Endodermal cell (in vitro differentiated cells): ENCODE measurements at regions not wholly inside any gene's neighbourhood (a gene's known extent, or its start where the extent isn't known, plus 50 kb on each side); places are given as distances from the start of the nearest gene placed in this dataset.

Experiments used
- DNase-seq: peaks from one replicate; pipeline ENCODE4 v3.0.0-alpha.2; 2017
- H3K27ac ChIP-seq: 2 replicates; pipeline ENCODE4 v1.5.1; 2013; ENCODE audit warnings: mild to moderate bottlenecking, low read depth, low read length, moderate library complexity
- H3K27me3 ChIP-seq: 2 replicates; pipeline ENCODE4 v1.6.1; 2013; ENCODE audit warnings: mild to moderate bottlenecking, low read length, moderate library complexity; ENCODE audit not compliant: insufficient read depth, control insufficient read depth, poor library complexity, severe bottlenecking
- H3K36me3 ChIP-seq: 2 replicates; pipeline ENCODE4 v1.7.0; 2013; ENCODE audit warnings: mild to moderate bottlenecking, low read length, moderate library complexity; ENCODE audit not compliant: control insufficient read depth, insufficient read depth
- H3K4me1 ChIP-seq: one replicate; pipeline ENCODE4 v1.7.0; 2013; ENCODE audit warnings: low read length; ENCODE audit not compliant: control insufficient read depth, insufficient read depth
- H3K4me3 ChIP-seq: 2 replicates; pipeline ENCODE4 v1.5.1; 2013; ENCODE audit warnings: mild to moderate bottlenecking, low read length, moderate library complexity
- H3K9ac ChIP-seq: 2 replicates; pipeline ENCODE4 v1.6.1; 2013; ENCODE audit warnings: mild to moderate bottlenecking, low read length, moderate library complexity; ENCODE audit not compliant: poor library complexity, severe bottlenecking; ENCODE audit errors: extremely low read depth
- H3K9me3 ChIP-seq: 2 replicates; pipeline ENCODE4 v1.6.1; 2013; ENCODE audit warnings: mild to moderate bottlenecking, low read length, moderate library complexity; ENCODE audit not compliant: control insufficient read depth
- H3K27ac Mint-ChIP-seq: 2 replicates; pipeline ENCODE4 v1.8.0; 2020; ENCODE audit warnings: mixed read lengths
- H3K27me3 Mint-ChIP-seq: 2 replicates; pipeline ENCODE4 v1.8.0; 2021; ENCODE audit warnings: mild to moderate bottlenecking, mixed read lengths; ENCODE audit not compliant: insufficient read depth
- H3K36me3 Mint-ChIP-seq: 2 replicates; pipeline ENCODE4 v1.8.0; 2020; ENCODE audit warnings: low read depth, mixed read lengths
- H3K4me1 Mint-ChIP-seq: 2 replicates; pipeline ENCODE4 v1.8.0; 2020; ENCODE audit warnings: mixed read lengths
- H3K4me3 Mint-ChIP-seq: 2 replicates; pipeline ENCODE4 v1.8.0; 2020; ENCODE audit warnings: mild to moderate bottlenecking, moderate library complexity, mixed read lengths
- H3K9me3 Mint-ChIP-seq: 2 replicates; pipeline ENCODE4 v1.8.0; 2020; ENCODE audit warnings: mild to moderate bottlenecking, mixed read lengths
- CTCF ChIP-seq: fragments of 200-600 bp; sonication (generic); conservative IDR thresholded peaks from 2 replicates; pipeline ENCODE4 v1.5.0; 2021; ENCODE audit warnings: antibody characterized with exemption, mild to moderate bottlenecking
- WGBS, 2 experiments: methylation state at CpG; one replicate each; pipeline versions ENCODE4 v1.1.5 to v1.1.7; 2013; ENCODE audit warnings: missing lambda C conversion rate in 2 of 2, mixed read lengths in 1 of 2; ENCODE audit not compliant: insufficient coverage in 1 of 2, insufficient read length in 1 of 2; 5-methylcytosine and 5-hydroxymethylcytosine counted together

GRCh38 chr5:109563739-109564138, 126.0 kb upstream of the MAN2A1 start:
- TF ChIP-seq CTCF, result no peak
- Mint-ChIP-seq H3K36me3 (no peaks in the 10 kb centered on the region), H3K27ac (no peak overlapping the region), H3K4me3 (no peak overlapping the region), H3K27me3 (no peaks in the 10 kb centered on the region), H3K9me3 (no peaks in the 10 kb centered on the region), H3K4me1 (peaks cover 2% of the 10 kb centered on the region)
- 100% methylated on average over 1 of the region's 1 CpG; no CpG with 5 or more reads in 1 of the 2 experiments for WGBS, 2 experiments
- H3K27me3 ChIP-seq, result no peaks in the 10 kb centered on the region
- no peaks in the 10 kb centered on the region for H3K36me3 ChIP-seq
- no peaks in the 10 kb centered on the region for H3K4me1 ChIP-seq
- no peak overlapping the region for H3K27ac ChIP-seq
- DNase-seq, result no peak
- H3K4me3 ChIP-seq, result no peak overlapping the region
- no peaks in the 10 kb centered on the region for H3K9me3 ChIP-seq
- no peak overlapping the region for H3K9ac ChIP-seq

- Histone ChIP-seq H3K27ac (no peak overlapping the region), H3K9ac (no peak overlapping the region), H3K36me3 (no peaks in the 10 kb centered on the region), H3K4me3 (no peak overlapping the region), H3K9me3 (no peaks in the 10 kb centered on the region), H3K4me1 (no peaks in the 10 kb centered on the region), H3K27me3 (no peaks in the 10 kb centered on the region)
- H3K4me3 Mint-ChIP-seq, result no peak overlapping the region
- 92 to 100% methylated on average over 1 of the region's 1 CpG for WGBS, 2 experiments
- H3K36me3 Mint-ChIP-seq, result no peaks in the 10 kb centered on the region
- DNase-seq, result no peak
- H3K4me1 Mint-ChIP-seq, result peaks cover 2% of the 10 kb centered on the region
- no peak for TF ChIP-seq CTCF
- no peaks in the 10 kb centered on the region for H3K27me3 Mint-ChIP-seq
- no peak overlapping the region for H3K27ac Mint-ChIP-seq
- no peaks in the 10 kb centered on the region for H3K9me3 Mint-ChIP-seq
Measured at GRCh38 chr5:109563189-109563588, 126.5 kb upstream of the MAN2A1 start.

GRCh38 chr5:109562441-109562840, 127.3 kb upstream of the MAN2A1 start:
- no peaks in the 10 kb centered on the region for H3K9me3 Mint-ChIP-seq
- no peak for DNase-seq
- Histone ChIP-seq H3K9ac (no peak overlapping the region), H3K4me1 (no peaks in the 10 kb centered on the region), H3K36me3 (no peaks in the 10 kb centered on the region), H3K9me3 (no peaks in the 10 kb centered on the region), H3K27ac (no peak overlapping the region), H3K4me3 (no peak overlapping the region), H3K27me3 (no peaks in the 10 kb centered on the region)
- H3K36me3 Mint-ChIP-seq, result no peaks in the 10 kb centered on the region
- TF ChIP-seq CTCF, result no peak
- no peaks in the 10 kb centered on the region for H3K27me3 Mint-ChIP-seq
- no peak overlapping the region for H3K27ac Mint-ChIP-seq
- H3K4me3 Mint-ChIP-seq, result no peak overlapping the region
- peaks cover 2% of the 10 kb centered on the region for H3K4me1 Mint-ChIP-seq
- WGBS, 2 experiments, result 96 to 100% methylated on average over 1 to 2 of the region's 3 CpGs
